NT2/D1 (cell line): ENCODE measurements at regions not wholly inside any gene's neighbourhood (a gene's known extent, or its start where the extent isn't known, plus 50 kb on each side); places are given as distances from the start of the nearest gene placed in this dataset.

Experiments
- SUZ12 ChIP-seq: IDR thresholded peaks from 2 replicates; pipeline ENCODE4 v1.6.1; 2011; ENCODE audit not compliant: insufficient read length, insufficient read depth; ENCODE audit errors: extremely low read depth
- YY1 ChIP-seq: IDR thresholded peaks from 2 replicates; pipeline ENCODE4 v1.6.1; 2011; ENCODE audit not compliant: insufficient read length, insufficient read depth
- ZNF274 ChIP-seq: IDR thresholded peaks from 2 replicates; pipeline ENCODE4 v1.6.1; 2011; ENCODE audit warnings: mild to moderate bottlenecking, low read depth, low read length

- TF ChIP-seq ZNF274: no peak
- TF ChIP-seq SUZ12: no peak
- TF ChIP-seq YY1: no peak
These were observed 172.3 kb downstream of the LYPLAL1 start for GRCh38 chr1:219345953-219346352.
